ENCODE measurements at regions not wholly inside any gene's neighbourhood (a gene's known extent, or its start where the extent isn't known, plus 50 kb on each side); places are given as distances from the start of the nearest gene placed in this dataset.
A peak's percentile ranks its signal among the peaks of the same experiment; 100 is the strongest.
"Not testable (repeated sequence)": the region's sequence is repeated elsewhere in the genome, so short reads cannot be mapped to it uniquely, and the experiment has no call there.

DNA sequence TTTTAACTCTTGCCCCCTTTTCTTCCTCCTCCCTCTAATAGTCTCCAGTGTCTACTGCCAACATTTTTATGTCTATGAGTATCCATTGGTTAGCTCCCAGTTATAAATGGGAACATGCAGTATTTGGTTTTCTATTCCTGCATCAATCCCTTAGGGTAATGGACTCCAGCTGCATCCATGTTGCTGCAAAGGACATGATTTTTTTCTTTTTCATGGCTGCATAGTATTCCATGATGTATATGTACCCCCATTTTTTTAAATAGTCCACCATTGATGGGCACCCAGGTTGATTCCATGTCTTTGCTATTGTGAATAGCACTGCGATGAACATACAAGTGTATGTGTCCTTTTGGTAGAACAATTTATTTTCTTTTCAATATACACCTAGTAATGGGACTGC, 993.7 kb downstream of the EFNA5 start:
- no peak for ATAC-seq

DNA sequence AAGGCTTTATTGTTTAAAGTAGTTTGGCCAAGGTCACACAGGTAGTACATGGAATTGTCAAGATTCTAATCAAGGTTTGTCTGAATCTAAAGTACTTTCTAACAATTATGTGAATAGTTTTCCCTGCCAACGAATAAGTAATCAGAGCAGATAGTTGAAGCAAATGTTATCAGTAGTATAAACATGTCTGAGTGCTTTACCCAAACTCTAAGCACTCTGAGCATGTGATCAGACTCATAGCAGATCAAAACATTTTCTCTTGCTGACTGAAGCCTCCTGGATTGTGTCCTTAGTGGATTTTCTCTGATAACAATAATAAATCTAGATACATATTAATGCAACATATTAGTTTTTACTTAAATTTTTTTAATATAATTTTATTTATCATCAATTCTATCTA, 995.0 kb downstream of the EFNA5 start:
- no peak for ATAC-seq

DNA sequence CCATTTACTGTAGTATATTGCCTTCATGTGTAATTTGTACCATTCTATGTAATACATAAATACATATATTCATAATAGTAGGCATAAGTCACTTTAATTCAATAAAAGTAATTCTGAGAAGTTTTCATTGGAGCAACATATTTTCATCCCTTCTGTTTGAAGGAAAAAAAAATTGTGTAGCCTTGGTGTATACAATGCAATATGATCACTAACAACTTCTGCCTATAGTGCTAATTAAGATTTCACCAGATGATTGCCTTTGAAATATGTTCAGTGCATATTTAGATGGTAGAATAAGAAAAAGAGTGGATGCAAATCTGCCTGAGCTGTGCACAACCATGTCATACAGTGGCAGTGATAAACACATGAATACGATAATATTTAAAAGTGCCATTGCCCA, 996.8 kb downstream of the EFNA5 start:
- no peak for ATAC-seq

DNA sequence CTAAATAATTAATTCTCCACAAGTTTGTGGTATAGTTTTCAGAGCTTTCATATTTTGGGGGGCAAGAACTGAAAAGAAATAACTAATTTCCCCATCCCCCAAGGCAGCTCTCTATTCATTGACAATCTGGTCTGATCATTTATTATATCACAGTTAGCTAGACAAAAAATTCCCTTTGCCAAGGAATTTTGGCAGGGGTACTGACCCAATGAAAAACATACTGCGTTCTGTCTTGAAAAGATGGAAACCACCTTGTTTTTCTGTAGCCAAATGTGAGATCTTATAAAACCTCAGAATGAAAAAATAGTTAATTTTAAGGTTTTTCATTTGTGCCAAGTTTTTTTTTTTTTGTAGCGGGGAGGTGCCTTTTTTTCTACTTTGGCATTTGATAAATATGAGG, 1008.9 kb downstream of the EFNA5 start:
- no peak for ATAC-seq

DNA sequence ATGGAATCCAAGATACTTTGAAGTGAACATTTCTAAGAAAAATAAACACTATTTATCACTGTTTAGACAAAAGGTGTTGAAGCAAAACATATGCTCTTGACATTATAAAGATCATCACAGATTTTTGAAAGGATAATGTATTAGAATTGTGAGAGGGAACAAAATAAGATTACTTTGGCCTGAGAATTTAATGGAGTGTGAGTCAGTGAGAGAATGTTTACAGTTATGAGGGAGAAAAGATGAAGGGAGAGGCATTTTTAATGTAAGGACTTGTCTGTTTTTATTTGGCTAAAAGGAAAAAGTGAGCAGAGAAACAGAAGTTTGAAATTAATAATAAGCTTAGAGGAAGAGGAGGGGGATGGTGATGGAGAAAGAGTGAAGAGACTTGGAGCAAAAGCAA, 1010.1 kb downstream of the EFNA5 start:
- no peak for ATAC-seq

DNA sequence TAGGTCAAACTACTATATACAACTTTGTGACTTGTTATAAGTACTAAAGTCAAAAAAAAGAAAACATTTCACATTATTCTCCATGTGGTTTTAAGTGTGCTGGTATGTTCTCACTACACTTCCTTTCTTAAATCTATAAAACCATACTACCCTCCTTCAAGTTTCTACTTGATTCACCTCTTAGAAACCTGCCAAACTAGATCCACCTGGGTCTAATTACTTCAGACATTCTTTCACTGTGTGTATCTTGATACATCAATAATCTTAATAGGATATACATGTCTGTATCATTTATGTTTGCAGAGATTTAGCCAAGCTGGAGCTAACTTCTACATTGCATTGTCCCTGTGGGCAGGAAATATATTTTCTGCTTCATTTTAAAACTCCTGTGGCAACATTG, 1012.6 kb downstream of the EFNA5 start:
- peak; percentile 94 for ATAC-seq

DNA sequence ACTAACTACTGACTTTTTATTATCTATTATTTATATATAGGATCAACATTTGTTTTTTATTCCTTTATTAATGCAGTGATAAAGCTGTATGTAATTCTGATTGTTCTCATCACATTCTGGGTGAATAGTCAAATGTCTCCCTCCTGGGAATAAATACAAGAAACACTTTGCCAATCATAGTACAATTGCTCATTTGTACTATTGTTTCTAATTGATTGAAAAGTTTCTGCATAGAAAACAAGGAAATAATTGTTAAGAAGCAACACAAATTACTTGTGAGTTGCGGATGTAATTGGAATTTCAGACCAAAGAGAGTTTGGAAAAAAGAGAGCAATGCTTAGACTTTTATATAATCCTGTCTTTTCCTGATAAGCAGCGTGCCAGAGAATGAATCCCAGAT, 1013.9 kb downstream of the EFNA5 start:
- ATAC-seq, result no peak

DNA sequence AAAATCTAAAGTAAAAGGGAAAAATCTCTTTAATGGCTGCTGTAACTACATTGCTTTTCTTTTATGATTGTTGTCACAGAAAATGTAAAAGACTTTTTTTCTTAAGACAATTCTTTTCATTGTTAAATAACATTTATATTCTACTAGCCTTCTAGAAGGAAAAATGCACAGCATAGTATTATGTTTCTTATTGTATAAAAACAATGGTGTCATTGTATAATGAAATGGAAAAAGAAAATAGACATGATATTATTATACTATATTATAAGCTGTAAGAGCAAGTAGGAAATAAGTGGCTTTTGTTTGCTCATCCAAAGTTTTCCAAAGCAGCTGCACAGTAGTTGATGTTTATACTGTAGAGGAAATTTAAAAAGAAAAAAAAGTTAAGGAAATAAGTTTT, 1021.7 kb downstream of the EFNA5 start:
- no peak for ATAC-seq

DNA sequence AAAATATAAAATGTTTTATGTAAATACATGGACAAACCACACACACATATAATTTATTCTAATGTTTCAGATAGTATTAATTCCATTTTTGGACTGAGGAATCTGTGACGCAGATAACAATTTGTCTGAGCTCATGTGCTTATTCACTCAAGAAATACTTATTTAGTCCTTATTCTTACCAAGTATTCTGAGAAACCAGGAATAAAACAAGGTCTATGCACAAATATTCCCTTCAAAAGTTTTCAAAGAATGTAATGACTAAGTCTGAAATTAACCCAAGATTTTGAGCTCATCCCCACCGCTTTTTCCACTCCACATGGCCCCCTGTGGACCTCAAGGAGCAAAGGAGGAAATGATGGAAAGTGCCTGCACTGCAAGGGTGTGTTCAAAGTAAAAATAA, 1022.3 kb downstream of the EFNA5 start:
- ATAC-seq, result no peak

DNA sequence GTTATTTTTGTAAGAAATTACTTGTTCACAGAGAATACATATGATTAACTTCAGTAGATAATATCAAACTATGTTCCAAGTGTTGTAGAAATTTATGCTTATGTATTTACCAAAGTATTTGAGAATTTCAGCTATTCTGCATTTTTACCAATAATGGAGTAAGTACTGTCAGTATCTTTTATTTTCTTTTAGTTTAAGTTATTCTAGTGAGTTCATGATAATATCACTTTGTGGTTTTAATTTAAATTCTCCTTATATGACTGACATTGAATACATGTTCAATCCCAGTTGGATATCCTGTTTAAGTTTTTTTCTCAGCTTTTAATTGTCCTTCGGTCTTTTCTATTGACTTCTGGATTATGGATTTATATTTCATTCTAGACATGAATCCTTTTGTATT, 1024.6 kb downstream of the EFNA5 start:
- ATAC-seq, result no peak

DNA sequence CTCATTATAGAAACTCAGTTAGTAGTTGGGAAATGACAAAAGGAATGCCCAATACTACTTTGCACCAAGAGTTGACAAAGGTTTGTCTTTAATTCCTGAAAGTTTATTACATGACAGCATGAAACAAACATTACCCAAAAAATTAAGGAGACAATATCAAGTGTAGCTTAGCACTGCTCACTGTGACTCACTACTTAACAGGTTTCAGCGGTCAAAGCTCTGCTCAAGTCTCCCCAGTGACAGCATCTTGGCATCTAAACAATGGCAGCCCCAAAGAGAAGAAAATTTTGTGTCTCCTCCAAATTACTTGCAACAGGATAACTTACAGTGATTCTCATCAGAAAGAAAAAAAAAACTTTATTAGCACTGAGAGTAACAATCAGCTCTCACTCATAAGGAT, 1030.2 kb downstream of the EFNA5 start:
- ATAC-seq, result no peak

DNA sequence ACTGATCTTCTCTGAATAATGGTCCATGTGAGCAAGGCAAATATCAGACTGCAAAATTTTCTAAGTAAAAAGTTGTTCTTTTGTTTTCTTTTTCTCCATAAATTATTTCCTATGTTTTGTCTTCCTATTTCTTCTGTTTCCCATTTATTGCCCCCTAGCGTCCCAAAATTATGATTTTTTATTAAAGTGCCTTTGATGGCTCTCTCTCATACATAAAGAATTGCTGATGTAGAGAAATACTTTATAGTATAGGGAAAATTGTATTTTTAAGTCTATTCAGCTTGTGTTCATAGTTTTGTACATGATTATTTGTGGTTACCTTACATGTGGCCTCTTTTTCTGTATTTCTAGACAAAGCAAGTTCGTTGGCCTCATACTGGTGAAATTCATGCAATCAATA, 1031.2 kb downstream of the EFNA5 start:
- no peak for ATAC-seq

DNA sequence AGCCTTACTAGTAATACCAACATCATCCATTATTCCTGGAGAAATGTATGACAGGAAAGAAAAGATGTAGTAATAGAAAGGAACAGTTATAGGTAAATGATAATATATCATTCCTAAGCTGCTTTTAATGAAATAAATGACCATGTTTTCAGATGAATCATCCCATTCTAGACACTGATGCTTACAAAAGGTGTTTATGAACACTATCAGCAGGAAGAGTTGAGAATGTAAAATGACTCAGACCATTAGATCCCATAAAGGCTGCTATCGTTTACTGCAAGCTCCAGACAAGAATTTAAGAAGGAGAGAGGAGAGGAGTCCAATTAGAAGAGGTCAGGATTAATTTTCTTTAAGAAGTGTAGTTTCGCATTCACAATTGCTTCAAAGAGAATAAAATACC, 1033.5 kb downstream of the EFNA5 start:
- no peak for ATAC-seq

DNA sequence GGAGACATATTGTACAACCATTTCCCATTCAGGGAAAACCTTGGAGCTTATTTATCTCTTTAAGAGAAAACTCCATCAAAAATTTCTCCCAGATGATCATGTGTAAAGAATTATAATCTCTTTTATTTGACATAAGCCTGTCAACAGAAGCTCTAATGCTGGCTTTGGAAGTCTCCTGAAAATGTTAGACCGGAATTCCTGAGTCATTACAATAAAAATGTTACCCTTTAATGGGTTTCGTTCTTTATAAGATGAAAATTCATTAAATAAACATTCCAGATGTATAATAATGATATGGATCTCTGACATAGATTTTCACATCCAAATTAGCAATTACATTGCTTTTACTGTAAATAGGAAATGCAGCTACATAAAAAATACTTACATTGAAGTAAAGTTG, 1036.4 kb downstream of the EFNA5 start:
- no peak for ATAC-seq

DNA sequence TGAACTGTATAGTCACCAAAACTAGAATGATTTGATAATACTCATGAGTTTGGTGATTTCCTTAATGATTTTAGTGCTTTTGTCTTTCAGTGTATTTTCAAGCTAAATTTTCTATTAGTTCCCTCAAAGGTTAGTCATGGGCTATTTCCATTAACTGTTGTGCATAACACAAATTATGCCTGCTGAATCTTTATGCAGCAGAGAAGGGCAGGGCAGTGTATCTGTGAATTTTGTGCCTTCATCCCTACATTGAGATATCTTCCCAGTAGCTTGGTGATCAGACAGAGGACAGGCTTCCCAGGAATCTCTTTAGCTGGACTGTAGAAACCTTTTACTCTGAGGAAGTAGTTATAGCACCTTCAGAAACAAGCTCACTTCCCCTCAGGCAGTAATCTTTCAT, 1036.9 kb downstream of the EFNA5 start:
- ATAC-seq, result no peak

DNA sequence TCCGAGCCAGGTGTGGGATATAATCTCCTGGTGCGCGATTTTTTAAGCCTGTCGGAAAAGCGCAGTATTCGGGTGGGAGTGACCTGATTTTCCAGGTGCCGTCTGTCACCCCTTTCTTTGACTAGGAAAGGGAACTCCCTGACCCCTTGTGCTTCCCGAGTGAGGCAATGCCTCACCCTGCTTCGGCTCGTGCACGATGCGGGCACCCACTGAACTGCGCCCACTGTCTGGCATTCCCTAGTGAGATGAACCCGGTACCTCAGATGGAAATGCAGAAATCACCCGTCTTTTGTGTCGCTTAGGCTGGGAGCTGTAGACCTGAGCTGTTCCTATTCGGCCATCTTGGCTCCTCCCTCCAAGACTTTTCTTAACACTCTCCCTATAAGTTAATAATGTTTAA, 1042.3 kb downstream of the EFNA5 start:
- ATAC-seq, result not testable (repeated sequence)

DNA sequence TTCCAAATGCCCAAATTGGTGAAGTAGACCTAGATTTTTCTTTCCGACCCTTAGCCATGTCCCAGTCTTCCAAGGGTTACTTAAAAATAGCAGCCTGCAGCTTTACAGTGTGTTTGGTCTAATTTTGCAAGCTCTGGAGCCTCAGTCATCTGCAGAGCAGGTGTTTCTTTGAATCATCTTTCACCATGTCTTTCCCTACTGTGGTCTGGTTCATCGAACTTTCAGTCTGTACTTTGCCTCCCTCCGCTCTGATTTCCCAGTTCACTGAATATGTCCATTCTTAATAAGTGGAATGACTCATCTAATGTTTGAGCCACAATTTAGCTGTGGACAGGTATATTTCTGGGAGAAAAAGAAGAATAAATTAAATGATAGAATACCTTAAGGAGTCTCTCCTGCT, 1060.7 kb downstream of the EFNA5 start:
- ATAC-seq, result no peak

DNA sequence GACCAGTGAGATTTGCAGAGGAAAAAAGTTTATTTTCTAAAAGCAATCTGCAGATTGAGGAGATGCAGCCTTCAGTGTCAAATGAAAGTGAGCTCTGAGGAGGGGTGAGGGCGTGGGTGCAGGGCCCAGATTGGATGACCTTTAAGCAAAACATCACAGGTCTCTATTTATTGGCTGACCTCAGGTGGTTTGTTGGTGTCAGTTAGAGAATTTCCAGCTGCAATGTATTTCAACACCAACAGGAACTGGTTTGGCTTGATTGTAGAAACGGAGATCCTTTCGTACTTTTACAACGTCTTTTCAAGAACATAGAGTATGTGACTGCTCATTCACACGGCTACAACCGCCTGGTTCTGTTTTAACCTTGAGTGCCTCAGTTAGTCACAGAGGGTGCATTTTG, 1069.1 kb downstream of the EFNA5 start:
- ATAC-seq, result no peak

DNA sequence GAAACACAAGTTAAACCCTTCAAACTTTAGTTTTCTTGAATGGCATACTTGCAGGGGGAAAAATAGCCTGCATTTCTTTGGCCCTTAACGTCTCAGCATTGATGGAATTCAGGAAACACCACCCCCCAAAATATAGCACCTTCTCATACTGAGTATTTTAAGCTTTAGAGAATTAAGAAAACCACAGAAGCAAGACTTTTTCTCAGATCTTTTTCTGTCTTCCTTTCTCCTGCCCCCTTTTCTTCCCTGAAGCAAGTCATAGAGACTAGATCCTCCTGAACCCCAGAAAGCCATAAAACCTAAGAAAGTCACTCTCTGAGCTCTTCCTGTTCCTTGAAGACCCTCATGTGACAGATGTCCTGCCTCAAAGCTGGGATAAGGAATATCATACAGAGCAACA, 1069.9 kb downstream of the EFNA5 start:
- ATAC-seq, result no peak

DNA sequence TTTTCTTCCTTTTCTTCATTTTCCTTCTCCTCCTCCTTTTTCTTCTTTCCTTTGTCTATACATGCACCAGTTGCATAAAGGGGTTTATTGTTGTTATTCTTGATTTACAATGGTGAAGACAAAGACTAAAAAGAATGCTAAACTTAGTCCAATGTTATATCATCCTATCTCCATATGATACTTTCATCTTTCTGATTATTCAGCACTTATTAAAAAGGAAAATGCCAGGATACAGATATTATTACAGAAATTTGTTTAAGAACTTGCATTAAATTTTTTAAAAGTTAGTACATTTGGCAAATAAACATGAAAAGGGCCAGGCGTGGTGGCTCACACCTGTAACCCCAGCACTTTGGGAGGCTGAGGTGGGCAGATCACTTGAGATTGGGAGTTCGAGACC, 1074.9 kb downstream of the EFNA5 start:
- ATAC-seq, result no peak

DNA sequence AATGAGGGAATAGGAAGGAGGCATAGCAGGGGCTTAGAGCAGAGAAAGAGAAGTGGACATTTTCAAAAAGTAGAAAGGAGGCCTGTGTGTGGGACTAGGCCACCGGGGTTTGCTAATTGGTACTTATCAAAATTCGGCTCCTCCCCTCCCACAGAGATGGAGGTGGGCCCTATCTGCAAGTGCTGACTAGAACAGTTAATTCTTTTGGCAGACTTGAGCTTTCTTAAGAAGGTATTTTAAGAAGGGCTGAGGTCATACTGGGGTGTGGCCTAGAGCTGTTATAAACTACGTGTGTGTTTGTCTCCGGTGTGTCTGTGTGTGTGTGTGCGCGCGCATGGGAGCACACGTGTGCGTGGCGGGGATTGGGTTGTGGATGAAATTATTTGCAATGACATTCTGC, 1086.5 kb downstream of the EFNA5 start:
- ATAC-seq, result no peak

DNA sequence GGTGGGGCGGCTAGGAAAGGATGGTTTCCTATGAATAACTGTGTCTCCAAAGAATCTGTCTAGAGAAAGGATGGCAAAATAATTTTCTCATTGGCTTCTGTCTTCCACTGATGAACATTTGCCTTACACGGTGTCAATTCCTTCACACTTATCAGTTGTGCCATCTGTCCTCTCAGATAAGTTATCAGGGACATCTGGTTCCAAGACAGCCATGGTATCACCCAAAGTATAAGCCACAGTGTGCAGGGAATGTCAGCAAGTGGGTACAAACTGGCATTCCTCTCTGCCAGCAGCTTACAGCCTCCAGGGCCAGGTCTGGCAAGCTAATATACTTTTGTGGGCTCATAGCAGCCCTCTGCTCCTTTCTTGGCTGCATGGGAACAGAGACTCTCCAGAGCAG, 1092.0 kb downstream of the EFNA5 start:
- ATAC-seq, result no peak

DNA sequence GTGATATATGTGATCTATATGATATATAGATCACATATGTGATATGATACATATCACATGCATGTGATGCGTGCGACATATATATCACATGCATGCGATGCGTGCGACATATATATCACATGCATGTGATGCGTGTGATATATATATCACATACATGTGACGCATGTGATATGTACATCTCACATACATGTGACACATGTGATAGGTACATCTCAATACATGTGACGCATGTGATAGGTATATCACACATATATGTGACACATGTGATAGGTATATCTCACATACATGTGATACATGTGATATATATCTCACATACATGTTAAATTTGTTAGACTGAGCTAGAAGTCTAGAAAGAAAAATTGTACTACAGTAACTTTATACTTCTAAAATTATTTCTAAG, 1095.9 kb downstream of the EFNA5 start:
- no peak for ATAC-seq

DNA sequence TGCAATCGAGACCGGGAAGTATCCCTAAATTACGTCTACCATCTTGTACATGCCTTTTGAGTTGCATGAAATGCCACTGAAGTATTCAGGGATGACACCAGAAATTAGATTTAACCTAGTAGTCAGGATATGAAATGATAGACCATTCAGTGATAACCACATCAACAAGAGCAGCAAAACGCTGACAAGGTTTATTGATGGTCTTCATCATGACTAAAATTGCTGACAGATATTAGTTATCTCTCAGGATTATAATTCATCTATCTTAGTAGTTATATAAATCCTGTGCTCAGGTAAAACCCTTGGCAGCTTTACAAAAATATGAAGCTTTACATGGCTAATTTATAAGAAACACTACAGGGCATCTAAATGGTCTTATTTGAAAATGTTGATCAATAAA, 1104.7 kb downstream of the EFNA5 start:
- no peak for ATAC-seq

DNA sequence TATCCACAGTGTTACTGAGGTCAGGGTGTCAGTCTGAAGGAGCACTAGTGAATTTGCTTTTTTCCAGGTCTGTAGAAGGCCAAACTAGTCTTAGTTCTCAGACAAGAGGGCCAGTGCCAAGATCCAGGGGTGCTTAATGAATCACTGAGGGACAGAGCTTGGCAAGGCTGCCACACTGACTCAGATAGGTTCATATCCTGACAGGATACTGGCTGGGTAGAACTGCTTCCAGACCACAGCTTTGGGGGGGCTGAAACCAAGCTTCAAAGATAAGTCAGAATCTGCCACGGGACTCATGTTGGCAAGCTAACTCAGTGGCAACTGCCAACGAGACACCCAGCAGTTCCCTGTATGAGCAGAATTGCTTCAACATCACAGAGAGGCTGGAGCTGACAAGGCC, 1125.4 kb downstream of the EFNA5 start:
- ATAC-seq, result no peak

DNA sequence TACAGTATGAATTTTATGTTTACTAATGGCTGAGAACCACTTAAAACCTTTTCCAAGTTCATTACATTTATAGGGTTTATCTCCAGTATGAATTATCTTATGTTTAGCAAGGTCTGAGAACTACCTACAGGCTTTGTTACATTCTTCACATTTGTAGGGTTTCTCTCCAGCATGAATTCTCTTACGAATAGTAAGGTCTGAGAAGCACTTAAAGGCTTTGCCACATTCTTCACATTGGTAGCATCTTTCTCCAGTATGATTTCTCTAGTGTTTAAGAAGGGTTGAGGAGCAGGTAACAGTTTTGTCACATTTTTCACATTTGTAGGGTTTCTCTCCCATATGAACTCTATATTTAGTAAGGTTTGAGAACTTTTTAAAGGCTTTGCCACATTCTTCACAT, 1127.4 kb downstream of the EFNA5 start:
- ATAC-seq, result no peak
